GM08714 (cell line): ENCODE measurements at regions not wholly inside any gene's neighbourhood (a gene's known extent, or its start where the extent isn't known, plus 50 kb on each side); places are given as distances from the start of the nearest gene placed in this dataset.

Source experiments
- H3K4me3 ChIP-seq: fragments of 200-500 bp; sonication (Bioruptor generic); 2 replicates; pipeline ENCODE4 v1.5.1; 2014; ENCODE audit warnings: mild to moderate bottlenecking, low read length, inconsistent platforms
- ZNF274 ChIP-seq: IDR thresholded peaks from 2 replicates; pipeline ENCODE4 v1.6.1; 2012; ENCODE audit warnings: mild to moderate bottlenecking, low read depth, low read length

DNA sequence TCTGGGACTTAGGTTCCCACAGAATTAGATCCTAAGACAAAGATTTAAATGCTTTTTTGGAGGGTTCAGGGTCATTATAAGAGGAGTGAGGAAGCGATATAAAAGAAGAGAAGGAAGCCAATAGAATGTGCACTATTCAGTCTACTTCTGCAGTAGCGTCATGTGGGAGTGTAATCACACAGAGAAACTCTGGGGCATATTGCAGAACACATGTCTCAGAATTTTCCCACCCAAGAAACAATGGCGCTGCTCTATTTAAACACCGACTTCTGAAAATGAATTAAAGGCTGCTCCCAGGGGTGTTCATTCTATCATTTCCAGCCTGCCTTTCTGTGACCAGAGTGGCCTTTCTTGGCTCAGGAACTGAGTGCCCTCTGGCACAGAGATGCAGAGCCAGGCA lies 617.6 kb downstream of the FGF9 start:
- TF ChIP-seq ZNF274: no peak
- no peak overlapping the region for H3K4me3 ChIP-seq

DNA sequence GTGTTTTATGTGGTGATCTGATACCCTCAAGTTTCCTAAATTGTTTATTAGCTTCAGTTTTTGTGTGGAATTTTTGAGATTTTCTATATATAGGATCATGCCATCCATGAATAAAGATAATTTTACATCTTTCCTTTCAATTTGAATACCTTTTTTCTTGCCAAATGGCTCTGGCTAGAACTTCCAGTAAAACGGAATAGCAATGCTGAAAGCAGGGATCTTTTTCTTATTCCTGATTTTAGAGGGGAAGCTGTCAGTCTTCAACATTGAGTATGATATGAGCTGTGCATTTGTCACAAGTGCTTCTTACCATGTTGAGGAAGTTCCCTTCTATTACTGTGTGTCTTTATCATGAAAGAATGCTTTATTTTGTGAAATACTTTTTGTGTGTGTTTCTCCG lies 618.8 kb downstream of the FGF9 start:
- no peak overlapping the region for H3K4me3 ChIP-seq
- no peak for TF ChIP-seq ZNF274

DNA sequence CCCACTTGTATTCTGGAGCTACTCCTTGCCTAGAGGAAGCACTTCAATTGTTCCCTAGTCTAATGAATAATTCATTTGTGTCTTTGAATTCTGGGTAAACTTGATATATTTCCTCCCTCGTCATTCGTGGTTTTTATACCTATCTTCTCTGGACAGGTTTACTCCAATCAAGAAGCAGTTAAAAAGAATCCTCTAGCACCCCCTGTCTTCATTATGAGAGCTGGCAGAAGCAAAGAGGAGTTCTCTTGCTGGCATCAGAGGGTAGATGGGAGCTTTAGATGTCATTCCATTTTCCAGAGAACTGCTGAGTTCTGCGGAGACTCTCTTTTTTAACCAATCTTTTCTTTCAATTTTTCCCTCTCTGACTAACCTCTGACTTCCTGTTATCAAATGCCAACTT lies 627.7 kb downstream of the FGF9 start:
- no peak for TF ChIP-seq ZNF274
- no peak overlapping the region for H3K4me3 ChIP-seq

DNA sequence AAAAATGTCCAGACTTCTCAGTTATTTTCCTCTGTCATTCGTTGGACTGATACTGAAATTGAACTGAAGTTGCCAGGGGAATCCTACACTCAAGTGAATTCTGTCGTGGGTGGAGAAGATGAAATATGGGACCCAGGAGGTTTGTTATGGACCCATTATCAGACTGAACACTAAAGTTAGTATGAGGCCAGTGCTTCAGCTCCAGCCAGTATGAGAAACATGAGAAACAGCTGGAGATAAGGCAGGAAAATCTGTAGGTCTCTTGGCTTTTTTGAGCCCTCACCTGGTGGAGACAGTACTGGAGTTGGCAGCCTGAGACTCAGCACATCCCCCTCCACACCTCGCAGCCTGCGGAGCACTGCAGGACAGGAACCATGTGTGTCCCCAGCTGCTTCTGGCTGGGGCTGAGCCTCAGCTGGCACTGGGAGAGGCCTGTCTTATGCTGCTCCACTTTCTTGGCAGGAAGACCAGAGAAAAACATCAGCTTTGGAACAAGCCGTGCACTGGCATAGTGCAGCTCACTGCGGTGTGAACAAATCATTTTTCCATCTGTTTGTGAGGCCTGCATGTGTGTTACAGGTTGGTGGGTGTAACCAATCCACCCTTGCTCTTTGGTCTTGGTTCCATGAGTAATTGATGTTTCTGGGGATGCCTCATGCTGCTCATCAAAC lies 641.0 kb downstream of the FGF9 start:
- TF ChIP-seq ZNF274: no peak
- H3K4me3 ChIP-seq: no peak overlapping the region

DNA sequence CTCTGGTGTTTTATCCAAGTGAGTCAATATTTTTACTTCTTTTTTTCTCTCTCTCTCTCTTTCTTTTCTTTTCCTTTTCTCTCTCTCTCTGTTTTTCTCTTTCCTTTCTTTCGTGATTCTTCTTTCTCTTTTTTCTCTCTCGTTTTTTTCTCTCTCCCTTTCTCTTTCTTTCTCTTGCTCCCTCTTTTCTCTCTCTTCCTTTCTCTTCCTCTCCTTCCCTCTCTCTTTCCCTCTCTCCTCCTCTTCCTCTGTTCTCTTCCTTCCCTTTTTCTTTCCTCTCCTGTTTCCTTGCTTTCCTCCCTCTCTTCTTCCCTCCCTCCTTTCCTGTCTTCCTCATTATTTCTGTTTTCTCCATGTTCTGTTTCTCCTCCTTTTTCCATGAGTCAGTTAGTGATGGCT lies 641.5 kb downstream of the FGF9 start:
- no peak for TF ChIP-seq ZNF274
- H3K4me3 ChIP-seq: no peak overlapping the region

DNA sequence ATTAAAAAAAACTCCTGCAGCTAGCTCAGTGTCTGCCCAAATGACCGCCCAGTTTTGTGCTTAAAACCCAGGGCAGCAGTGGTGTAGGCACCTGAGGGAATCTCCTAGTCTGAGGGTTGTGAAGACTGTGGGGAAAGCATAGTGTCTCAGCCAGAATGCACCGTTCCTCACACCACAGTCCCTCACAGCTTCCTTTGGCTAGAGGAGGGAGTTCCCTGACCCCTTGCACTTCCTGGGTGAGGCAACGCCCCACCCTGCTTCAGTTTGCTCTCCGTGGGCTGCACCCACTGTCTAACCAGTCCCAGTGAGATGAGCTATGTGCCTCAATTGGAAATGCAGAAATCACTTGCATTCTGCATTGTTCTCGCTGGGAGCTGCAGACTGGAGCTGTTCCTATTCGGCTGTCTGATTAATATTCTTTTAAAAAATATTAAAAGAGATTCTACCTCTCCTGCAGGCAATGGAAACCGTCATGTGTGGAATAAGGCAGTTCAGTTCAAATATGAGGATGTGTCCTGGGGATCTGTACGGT lies 645.7 kb downstream of the FGF9 start:
- no peak for TF ChIP-seq ZNF274
- no peak overlapping the region for H3K4me3 ChIP-seq

DNA sequence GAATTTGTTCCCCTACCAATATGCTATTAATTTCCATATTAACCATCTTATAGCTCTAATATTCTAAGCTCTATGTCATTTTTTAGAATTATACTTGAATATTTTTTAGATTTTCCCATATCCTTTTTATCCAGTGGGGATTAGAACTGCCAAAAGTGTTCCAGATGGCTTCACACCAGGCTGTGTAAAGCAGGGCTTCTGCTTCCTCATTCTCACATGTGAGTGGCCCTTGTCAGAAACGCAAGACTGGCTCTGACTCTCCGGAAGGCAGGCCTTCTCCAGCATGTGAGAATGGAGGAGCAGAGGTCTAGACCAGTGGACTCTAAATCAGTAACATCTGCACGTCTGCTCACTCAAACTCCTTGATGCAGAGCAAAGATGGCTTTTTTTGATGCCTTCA lies 650.1 kb downstream of the FGF9 start:
- TF ChIP-seq ZNF274: no peak
- H3K4me3 ChIP-seq: no peak overlapping the region

DNA sequence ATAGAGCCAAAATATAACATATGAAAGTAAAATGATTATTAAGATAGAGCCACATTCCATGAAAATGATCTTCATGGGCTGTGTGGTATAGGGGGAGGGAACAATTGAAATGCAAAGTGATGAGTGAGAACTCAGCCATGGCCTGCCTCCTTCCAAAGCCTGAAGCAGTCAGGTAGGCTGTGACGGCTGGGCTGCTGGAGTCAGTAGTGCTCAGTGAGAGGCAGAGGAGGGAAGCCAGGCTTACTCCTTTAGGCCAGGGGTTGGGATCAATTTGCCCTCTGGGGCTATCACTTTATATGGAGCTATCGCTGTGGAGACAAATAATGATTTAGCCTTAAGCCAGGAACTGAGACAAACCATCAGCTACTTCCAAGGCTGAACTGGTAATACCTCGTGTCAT lies 654.9 kb downstream of the FGF9 start:
- no peak overlapping the region for H3K4me3 ChIP-seq
- TF ChIP-seq ZNF274: no peak

DNA sequence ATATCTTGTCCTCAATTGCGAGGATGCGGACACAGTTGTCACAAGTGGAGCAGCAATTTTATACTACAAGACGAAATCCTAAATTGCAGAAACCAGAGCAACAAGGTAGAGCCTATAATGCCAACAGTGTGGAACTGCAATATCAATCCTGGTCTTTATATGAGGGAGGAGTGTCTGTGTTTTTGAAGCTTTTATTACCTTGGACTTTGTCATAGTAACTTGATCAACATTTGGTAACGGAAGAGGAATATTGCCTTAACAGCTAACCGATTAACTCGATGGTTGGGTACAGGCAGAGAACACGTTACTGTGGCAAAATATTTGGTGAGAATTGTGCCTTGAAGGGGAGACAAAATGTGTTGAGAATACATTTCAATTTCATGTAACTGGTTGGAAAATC lies 661.5 kb downstream of the FGF9 start:
- no peak overlapping the region for H3K4me3 ChIP-seq
- no peak for TF ChIP-seq ZNF274

DNA sequence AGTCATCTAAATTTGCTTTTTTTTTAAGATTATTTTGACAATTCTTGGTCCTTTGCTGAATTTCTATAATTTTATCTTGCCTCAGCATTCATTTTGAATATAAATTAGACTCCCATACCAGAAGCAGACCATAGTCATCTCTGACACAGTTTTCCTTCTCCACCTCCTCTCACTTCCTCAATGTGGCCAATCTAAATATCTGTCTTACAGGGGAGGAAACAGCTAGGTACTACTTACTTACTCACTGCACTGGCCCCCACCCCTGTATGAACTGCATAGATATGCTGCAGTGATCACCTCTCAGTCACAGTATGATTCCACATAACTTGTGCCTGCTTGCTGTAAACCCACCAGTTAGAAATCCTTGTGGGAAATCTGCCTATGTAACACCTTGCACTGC lies 665.6 kb downstream of the FGF9 start:
- no peak for TF ChIP-seq ZNF274
- H3K4me3 ChIP-seq: no peak overlapping the region

DNA sequence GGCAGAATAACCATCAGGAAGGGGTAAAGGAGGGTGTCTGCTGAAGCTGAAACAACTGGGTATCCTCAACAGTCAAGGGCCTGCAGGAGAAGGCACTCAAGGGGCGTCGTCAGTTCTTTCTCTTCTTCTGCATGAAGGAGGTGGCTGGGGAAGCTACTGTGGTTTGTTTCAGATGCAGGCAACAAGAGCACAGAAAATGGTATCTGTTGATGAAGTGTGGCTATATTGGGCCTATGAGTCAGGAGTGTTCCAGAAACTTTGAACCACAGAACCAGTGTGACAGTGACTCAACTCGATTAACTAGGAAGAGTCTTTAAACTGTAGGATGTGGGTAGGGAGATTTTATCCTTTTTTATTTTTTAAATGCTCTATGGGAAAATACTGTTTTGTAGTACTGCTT lies 686.3 kb downstream of the FGF9 start:
- no peak for TF ChIP-seq ZNF274
- H3K4me3 ChIP-seq: no peak overlapping the region

DNA sequence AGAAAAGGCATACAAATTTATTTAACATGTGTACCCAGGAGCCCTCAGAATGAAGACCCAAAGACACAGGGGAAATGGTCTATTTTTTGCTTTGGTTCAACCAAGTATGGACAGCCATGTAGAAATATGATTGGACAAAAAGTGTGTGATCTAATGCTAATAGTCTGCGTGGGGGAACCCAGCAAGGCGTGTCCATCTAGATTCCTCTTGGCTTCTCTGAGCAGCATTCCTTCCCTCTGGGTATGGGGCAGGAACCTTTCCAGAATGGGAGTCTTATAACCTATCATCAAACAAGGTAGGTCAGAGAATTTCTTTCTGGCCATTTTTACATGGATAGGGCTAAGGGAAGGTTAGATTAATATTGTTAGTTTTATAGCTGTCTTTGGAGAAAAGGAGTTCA lies 698.2 kb downstream of the FGF9 start:
- TF ChIP-seq ZNF274: no peak
- H3K4me3 ChIP-seq: no peak overlapping the region

DNA sequence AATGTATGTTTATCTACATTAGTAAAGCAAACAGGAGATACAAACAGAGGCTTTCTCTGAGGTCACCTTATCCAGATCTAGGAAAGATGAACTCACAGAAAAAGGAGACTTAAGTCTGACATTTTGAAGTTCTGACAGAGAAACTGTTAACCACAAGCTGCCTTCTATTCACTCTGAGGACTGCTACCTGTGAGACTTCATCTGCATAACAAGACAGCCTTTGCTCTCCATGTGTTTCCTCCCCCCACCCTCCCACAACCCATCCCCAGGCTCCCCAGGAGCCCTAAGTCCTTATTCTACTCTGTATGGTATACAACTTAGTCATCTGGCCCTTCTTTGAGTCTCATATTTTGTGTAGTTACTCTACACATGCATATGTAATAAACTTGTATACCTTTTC lies 699.0 kb downstream of the FGF9 start:
- TF ChIP-seq ZNF274: no peak
- H3K4me3 ChIP-seq: no peak overlapping the region

DNA sequence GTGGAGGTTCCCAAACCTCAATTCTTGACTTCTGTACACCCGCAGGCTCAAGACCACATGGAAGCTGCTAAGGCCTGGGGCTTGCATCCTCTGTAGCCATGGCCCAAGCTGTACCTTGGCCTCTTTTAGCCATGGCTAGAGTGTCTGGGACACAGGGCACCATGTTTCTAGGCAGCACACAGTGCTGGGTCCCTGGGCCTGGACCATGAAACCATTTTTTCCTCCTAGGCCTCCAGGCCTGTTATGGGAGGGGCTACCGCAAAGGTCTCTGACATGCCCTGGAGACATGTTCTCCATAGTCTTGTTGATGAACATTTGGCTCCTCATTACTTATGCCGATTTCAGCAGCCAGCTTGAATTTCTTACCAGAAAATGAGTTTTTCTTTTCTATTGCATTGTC lies 701.4 kb downstream of the FGF9 start:
- TF ChIP-seq ZNF274: no peak
- no peak overlapping the region for H3K4me3 ChIP-seq

DNA sequence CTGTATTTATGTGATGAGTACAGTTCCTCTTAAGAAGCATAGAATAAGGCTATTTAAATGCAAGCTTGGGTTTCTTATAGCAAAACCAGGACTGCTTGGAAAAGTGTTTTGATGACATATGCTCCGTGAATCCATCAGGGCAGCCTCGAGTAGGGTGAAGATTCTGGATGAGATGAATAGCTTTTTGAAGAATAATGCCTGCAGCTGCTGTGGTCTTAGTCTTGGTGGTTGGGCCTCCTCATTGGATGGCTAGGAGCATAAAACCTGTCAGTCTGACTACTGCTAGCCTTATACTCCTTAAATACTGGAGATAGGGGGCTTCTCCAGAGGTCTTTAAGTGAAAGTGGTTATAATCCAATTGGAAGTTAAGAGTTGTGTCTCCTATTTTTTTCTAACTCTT lies 704.3 kb downstream of the FGF9 start:
- TF ChIP-seq ZNF274: no peak
- no peak overlapping the region for H3K4me3 ChIP-seq

DNA sequence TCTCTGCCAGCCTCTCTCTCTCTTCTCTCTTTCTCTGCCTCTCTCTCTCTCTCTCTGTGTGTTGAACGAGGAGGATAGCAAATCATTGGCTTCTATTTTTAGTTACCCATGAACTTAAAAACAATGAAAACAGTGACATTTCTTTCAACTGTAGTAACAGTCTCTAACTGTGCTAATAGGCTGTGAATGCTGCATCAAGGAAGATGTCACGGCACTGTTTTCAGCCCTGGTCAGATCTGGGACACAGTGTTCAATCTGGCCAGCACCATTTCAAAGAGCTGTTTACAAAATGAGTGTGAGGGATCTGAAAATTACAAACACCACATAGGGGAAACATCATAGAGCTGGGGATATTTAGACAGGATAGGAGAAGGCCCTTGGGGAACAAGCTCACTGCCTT lies 717.0 kb downstream of the FGF9 start:
- H3K4me3 ChIP-seq: no peak overlapping the region
- TF ChIP-seq ZNF274: no peak
